ES-I3 (cell line): ENCODE measurements at regions not wholly inside any gene's neighbourhood (a gene's known extent, or its start where the extent isn't known, plus 50 kb on each side); places are given as distances from the start of the nearest gene placed in this dataset.
"Not testable (repeated sequence)": the region's sequence is repeated elsewhere in the genome, so short reads cannot be mapped to it uniquely, and the experiment has no call there.

Source experiments
- H3K36me3 ChIP-seq: 2 replicates; pipeline ENCODE4 v1.6.1; 2013; ENCODE audit warnings: mild to moderate bottlenecking, low read length, control low read depth, moderate library complexity; ENCODE audit not compliant: insufficient read depth
- H3K4me1 ChIP-seq: 2 replicates; pipeline ENCODE4 v1.6.1; 2013; ENCODE audit warnings: mild to moderate bottlenecking, control low read depth, low read length; ENCODE audit not compliant: insufficient read depth
- H3K9ac ChIP-seq: 2 replicates; pipeline ENCODE4 v1.6.1; 2013; ENCODE audit warnings: low read depth, mild to moderate bottlenecking, low read length, moderate library complexity
- H3K9me3 ChIP-seq: 2 replicates; pipeline ENCODE4 v1.6.1; 2013; ENCODE audit warnings: mild to moderate bottlenecking, low read length, moderate library complexity; ENCODE audit not compliant: control insufficient read depth, insufficient read depth

- no peaks in the 10 kb centered on the region for H3K36me3 ChIP-seq
- peaks cover 11% of the 10 kb centered on the region; the same call in 1 of the 2 replicates for H3K4me1 ChIP-seq
- H3K9me3 ChIP-seq, result no peaks in the 10 kb centered on the region; the same call in 1 of the 2 replicates
- H3K9ac ChIP-seq, result no peak overlapping the region
Observed at GRCh38 chr6:74346936-74347535, 651.0 kb downstream of the CD109 start.

DNA sequence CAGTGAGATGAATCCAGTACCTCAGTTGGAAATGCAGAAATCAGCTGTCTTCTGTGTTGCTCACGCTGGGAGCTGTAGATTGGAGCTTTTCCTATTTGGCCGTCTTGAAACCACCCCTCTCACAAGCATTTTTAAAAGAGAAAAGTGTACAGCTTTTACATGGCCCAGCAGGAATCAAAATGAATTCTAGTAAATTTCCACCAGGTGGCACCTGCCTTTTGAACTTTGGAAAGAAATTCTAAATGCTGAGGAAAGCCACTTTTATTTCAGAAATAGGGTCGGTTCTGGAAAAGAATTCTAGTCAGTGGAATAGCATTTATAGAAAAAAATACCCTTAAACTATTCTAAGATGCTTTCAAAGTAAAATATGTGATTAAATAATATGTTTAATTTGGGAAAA, 647.8 kb downstream of the CD109 start:
- H3K36me3 ChIP-seq, result no peaks in the 10 kb centered on the region
- H3K9me3 ChIP-seq, result no peaks in the 10 kb centered on the region; the same call in 1 of the 2 replicates
- no peaks in the 10 kb centered on the region for H3K4me1 ChIP-seq
- H3K9ac ChIP-seq, result no peak overlapping the region

- H3K9me3 ChIP-seq, H3K4me1 ChIP-seq, H3K36me3 ChIP-seq, H3K9ac ChIP-seq: not testable (repeated sequence)
Observed at GRCh38 chr6:74343321-74343720, 647.3 kb downstream of the CD109 start.

GRCh38 chr6:74334722-74335121, 638.7 kb downstream of the CD109 start:
- H3K36me3 ChIP-seq, result no peaks in the 10 kb centered on the region
- H3K4me1 ChIP-seq, result no peaks in the 10 kb centered on the region
- H3K9me3 ChIP-seq, result no peaks in the 10 kb centered on the region
- H3K9ac ChIP-seq, result no peak overlapping the region

DNA sequence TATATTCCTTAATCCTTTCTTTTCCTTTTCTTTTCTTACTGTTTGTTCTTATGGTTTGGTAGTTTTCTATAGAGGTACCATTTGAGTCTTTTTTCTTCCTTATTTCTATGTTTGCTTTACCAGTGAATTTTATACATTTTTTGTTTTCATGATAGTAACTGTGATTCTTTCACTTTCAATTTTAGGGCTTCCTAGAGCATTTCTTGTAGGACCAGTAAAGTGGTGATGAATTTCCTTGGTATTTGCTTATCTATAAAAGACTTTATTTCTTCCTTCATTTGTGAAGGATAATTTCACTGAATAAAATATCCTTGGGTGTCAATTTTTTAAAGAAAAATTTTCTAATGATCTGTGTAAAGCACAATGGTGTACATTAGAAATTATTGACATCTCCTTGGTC, 637.4 kb downstream of the CD109 start:
- Histone ChIP-seq H3K9ac (no peak overlapping the region), H3K36me3 (no peaks in the 10 kb centered on the region), H3K4me1 (no peaks in the 10 kb centered on the region), H3K9me3 (no peaks in the 10 kb centered on the region)

DNA sequence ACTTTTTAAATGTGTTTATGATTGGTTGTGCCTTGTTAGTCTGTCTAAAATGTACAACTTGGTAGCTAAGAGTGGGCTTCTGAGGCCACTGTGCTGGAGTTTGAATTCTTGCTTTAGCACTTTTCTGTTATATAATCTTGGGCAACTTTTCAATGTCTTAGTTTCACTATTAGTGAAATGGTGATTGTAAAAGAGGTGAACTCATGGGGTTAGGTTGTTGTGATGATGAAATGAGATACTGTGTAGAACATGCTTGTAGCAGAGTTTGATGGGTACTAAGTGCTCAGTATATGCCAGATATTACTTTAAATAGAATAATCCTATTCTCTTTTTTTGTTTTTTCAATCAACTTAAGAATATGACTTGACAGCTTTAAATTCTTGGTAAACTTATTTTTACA, 624.7 kb downstream of the CD109 start:
- Histone ChIP-seq H3K36me3 (no peaks in the 10 kb centered on the region), H3K9me3 (0 out of 2 replicates have a peak, but pooled peaks cover 2% of the 10 kb centered on the region), H3K9ac (no peak overlapping the region), H3K4me1 (peaks cover 21% of the 10 kb centered on the region; the same call in 1 of the 2 replicates)

DNA sequence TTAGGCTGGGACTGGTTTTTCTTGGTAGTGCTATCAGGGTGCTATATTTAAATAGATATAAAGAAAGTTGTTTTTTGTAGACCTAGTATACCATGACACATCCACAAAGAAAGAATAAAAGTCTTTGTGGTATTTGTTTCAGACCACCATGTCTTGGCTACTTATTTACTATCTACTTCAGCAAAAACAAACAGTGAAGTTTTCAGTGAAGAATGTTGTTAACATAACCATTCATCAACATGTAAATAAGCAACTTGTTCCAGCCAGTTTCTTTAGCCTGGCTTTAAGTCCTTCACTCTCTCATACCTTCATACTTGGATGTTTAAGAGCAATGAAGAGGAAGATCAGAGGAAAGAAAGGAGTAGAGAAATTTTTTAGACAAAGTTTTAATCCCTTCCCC, 624.1 kb downstream of the CD109 start:
- Histone ChIP-seq H3K9ac (no peak overlapping the region), H3K9me3 (0 out of 2 replicates have a peak, but pooled peaks cover 2% of the 10 kb centered on the region), H3K36me3 (no peaks in the 10 kb centered on the region), H3K4me1 (peaks cover 21% of the 10 kb centered on the region; the same call in 1 of the 2 replicates)

- 0 out of 2 replicates have a peak, but pooled peaks cover 2% of the 10 kb centered on the region for H3K9me3 ChIP-seq
- no peaks in the 10 kb centered on the region for H3K36me3 ChIP-seq
- H3K4me1 ChIP-seq, result peaks cover 21% of the 10 kb centered on the region; the same call in 1 of the 2 replicates
- no peak overlapping the region for H3K9ac ChIP-seq
Observed at GRCh38 chr6:74319292-74319691, 623.3 kb downstream of the CD109 start.

DNA sequence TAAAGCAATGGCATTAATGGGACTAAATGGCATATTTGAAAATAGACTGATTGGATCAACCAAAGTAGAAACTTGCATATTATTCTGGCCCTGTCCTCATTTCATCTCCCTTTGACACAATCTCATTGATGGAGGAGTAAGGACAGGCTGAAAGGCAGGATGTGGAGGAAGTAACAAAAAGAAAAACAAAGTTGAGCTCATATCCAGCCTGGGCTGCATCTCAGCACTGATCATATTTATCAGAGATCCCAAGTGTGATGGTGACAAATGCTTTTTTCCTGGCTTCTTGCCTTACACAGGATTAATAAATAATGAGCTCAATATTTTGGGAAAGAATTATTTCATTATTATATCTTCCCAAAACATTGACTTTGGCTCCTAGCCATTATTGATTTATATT, 622.7 kb downstream of the CD109 start:
- no peak overlapping the region for H3K9ac ChIP-seq
- H3K36me3 ChIP-seq, result no peaks in the 10 kb centered on the region
- H3K9me3 ChIP-seq, result 0 out of 2 replicates have a peak, but pooled peaks cover 2% of the 10 kb centered on the region
- peaks cover 21% of the 10 kb centered on the region; the same call in 1 of the 2 replicates for H3K4me1 ChIP-seq

DNA sequence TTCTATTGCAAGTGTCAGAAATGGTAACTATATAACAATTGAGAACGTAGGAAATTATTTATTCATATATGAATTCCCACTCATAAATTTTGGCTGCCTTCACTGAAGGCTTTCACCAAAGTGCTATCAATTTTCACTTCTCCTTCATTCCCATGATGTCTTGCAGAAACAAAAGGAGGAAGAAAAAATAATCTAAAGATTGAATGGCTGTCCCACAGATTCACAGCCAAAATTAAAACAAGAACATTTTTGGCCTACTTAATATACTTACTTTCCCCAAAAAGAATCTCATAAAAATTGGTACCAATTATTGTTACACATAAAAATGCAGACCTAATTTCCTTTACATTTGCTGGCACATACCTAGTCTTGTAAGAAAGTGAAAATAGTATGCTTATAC, 616.1 kb downstream of the CD109 start:
- Histone ChIP-seq H3K9me3 (0 out of 2 replicates have a peak, but pooled peaks cover 2% of the 10 kb centered on the region), H3K36me3 (no peaks in the 10 kb centered on the region), H3K4me1 (no peaks in the 10 kb centered on the region), H3K9ac (no peak overlapping the region)

DNA sequence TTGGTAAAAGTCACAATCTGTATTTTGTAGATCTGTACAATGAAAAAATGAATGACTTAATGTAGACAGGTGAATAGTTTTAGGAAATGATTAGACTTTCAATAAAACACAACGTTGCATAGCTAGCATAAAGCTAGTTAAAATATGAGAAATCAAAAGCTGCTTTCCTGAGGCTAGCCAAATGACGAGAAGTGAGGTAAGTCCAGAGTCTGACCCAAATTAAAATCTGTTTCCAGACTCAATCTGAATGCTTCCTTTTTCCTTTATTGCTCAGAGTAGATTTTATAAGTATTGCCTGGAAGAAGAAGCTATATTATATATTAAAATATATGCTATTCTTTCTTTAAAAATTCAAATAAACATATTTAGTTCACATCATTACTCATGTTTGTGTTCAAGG, 615.4 kb downstream of the CD109 start:
- H3K9me3 ChIP-seq, result 0 out of 2 replicates have a peak, but pooled peaks cover 2% of the 10 kb centered on the region
- no peaks in the 10 kb centered on the region for H3K36me3 ChIP-seq
- no peaks in the 10 kb centered on the region for H3K4me1 ChIP-seq
- H3K9ac ChIP-seq, result no peak overlapping the region

DNA sequence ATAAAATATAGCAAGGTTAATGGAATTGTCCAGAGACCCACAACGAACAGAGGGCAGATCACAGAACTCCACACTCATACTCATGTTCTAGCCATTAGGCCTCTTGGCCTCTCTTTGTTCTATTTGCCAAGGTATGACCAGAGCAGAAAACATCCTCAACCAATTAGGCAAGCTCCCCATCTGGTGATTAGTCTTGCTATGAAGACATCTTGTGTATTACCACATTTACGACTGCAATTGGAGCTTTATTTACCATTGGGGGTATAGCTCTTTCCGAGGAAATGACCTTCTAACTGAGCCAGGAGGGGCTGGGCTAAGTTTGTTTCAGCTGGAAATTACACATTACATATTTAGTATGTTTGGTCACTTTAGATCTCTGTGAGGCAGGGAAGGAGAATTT, 593.9 kb downstream of the CD109 start:
- Histone ChIP-seq H3K36me3 (no peaks in the 10 kb centered on the region), H3K4me1 (no peaks in the 10 kb centered on the region), H3K9me3 (no peaks in the 10 kb centered on the region), H3K9ac (no peak overlapping the region)

GRCh38 chr6:74287932-74288331, 591.9 kb downstream of the CD109 start:
- Histone ChIP-seq H3K9me3 (no peaks in the 10 kb centered on the region), H3K36me3 (no peaks in the 10 kb centered on the region)

DNA sequence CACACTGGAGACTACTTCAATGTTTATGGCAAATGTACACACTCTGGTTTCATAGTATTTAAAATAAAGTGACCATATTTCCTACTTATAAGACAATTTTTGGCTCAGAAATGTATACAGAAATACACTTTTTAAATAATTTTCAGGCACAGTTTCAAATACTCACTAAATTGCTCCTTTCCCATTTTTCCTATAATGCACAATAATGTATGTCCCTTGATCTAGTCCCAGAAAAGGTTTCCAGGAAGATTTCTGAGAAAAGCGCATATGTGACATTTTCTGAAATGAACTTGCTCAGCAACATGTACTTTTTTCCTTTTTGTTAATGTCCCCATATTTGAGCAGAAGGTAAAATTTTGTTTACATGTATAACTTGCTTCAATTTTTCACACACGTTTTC, 591.4 kb downstream of the CD109 start:
- no peak overlapping the region for H3K9ac ChIP-seq
- no peaks in the 10 kb centered on the region; the same call in 1 of the 2 replicates for H3K4me1 ChIP-seq

More at GRCh38 chr6:74287932-74288331, 591.9 kb downstream of the CD109 start:
- Histone ChIP-seq H3K9ac (no peak overlapping the region), H3K4me1 (no peaks in the 10 kb centered on the region; the same call in 1 of the 2 replicates)

DNA sequence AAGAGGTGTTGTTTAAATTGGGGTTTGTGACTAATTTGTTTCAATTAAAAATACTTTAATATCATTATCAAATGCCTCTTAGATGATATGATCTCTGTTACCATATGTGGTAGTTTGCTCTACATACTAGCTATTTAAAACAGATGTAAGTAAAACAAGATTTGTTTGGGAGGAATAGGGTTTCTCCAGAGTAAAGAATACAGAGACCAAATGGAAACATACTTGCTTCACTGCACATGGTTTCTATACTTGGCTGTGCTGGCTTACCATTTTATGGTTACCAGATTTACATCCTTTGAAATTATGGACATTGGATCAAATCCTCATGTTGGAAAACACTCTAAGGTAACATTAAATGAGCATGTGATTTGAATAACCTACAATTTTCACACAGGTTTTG, 588.3 kb downstream of the CD109 start:
- H3K4me1 ChIP-seq, result no peaks in the 10 kb centered on the region; the same call in 1 of the 2 replicates
- no peaks in the 10 kb centered on the region for H3K36me3 ChIP-seq
- no peak overlapping the region for H3K9ac ChIP-seq
- no peaks in the 10 kb centered on the region for H3K9me3 ChIP-seq

More for the DNA sequence above, 591.4 kb downstream of the CD109 start:
- Histone ChIP-seq H3K9me3 (no peaks in the 10 kb centered on the region), H3K36me3 (no peaks in the 10 kb centered on the region)
